AG04449 (cell line): ENCODE measurements at regions not wholly inside any gene's neighbourhood (a gene's known extent, or its start where the extent isn't known, plus 50 kb on each side); places are given as distances from the start of the nearest gene placed in this dataset.
A peak's percentile ranks its signal among the peaks of the same experiment; 100 is the strongest.

Source experiments
- CTCF ChIA-PET: fragments of 350-600 bp; formaldehyde crosslinking; extraction: SDS; loops from one replicate; lab custom pipeline; 2021; ENCODE audit warnings: antibody characterized with exemption; lab: Yijun Ruan, JAX
- POLR2A ChIA-PET: fragments of 400-600, 350-600 bp; formaldehyde crosslinking; extraction: SDS; loops from one replicate; lab custom pipeline; 2020; ENCODE audit warnings: antibody characterized with exemption, inconsistent platforms; lab: Yijun Ruan, JAX
- DNase-seq: peaks from one replicate; pipeline ENCODE4 v3.0.0-alpha.2; 2010; ENCODE audit warnings: low read depth, low spot score
- H3K4me3 ChIP-seq: 2 replicates; pipeline ENCODE4 v1.5.1; 2011; ENCODE audit warnings: low read depth, mild to moderate bottlenecking, control low read depth, low read length
- CTCF ChIP-seq: IDR thresholded peaks from one replicate; pipeline ENCODE4 v1.5.1; 2011; ENCODE audit warnings: mild to moderate bottlenecking, moderate library complexity, low read length, control low read depth, inconsistent platforms; ENCODE audit not compliant: insufficient read depth; ENCODE audit errors: missing control alignments

GRCh38 chr13:105612541-105612940 is 922.9 kb downstream of the EFNB2 start:
- H3K4me3 ChIP-seq = no peak overlapping the region
- no peak for DNase-seq
- ChIA-PET CTCF (no interaction called here), POLR2A (no interaction called here)
- no peak for TF ChIP-seq CTCF

GRCh38 chr13:105611424-105611823 is 924.0 kb downstream of the EFNB2 start:
- peak; percentile 38 for DNase-seq
- TF ChIP-seq CTCF = no peak
- CTCF ChIA-PET = no interaction called here
- no peak overlapping the region for H3K4me3 ChIP-seq
- POLR2A ChIA-PET = no interaction called here

GRCh38 chr13:105608104-105608503 is 927.4 kb downstream of the EFNB2 start:
- DNase-seq = no peak
- TF ChIP-seq CTCF = no peak
- POLR2A ChIA-PET = no interaction called here
- CTCF ChIA-PET = no interaction called here
- H3K4me3 ChIP-seq = no peak overlapping the region

GRCh38 chr13:105607426-105607825 is 928.0 kb downstream of the EFNB2 start:
- ChIA-PET POLR2A (interaction anchor here (0.7 kb wide), 1 partner anchor 95 kb away, joined by 3 read pairs; no protein-coding TSS in a partner anchor), CTCF (no interaction called here)
- no peak overlapping the region for H3K4me3 ChIP-seq
- no peak for DNase-seq
- no peak for TF ChIP-seq CTCF

- no peak for TF ChIP-seq CTCF
- H3K4me3 ChIP-seq = no peak overlapping the region
- POLR2A ChIA-PET = interaction anchor here (0.7 kb wide), 1 partner anchor 95 kb away, joined by 3 read pairs; no protein-coding TSS in a partner anchor
- CTCF ChIA-PET = no interaction called here
- no peak for DNase-seq
Measured at GRCh38 chr13:105607016-105607415, 928.4 kb downstream of the EFNB2 start.

- POLR2A ChIA-PET = no interaction called here
- DNase-seq = no peak
- TF ChIP-seq CTCF = no peak
- H3K4me3 ChIP-seq = no peak overlapping the region
- CTCF ChIA-PET = no interaction called here
Measured at GRCh38 chr13:105602956-105603670, 932.3 kb downstream of the EFNB2 start.
